ENCODE measurements at regions not wholly inside any gene's neighbourhood (a gene's known extent, or its start where the extent isn't known, plus 50 kb on each side); places are given as distances from the start of the nearest gene placed in this dataset.

DNA sequence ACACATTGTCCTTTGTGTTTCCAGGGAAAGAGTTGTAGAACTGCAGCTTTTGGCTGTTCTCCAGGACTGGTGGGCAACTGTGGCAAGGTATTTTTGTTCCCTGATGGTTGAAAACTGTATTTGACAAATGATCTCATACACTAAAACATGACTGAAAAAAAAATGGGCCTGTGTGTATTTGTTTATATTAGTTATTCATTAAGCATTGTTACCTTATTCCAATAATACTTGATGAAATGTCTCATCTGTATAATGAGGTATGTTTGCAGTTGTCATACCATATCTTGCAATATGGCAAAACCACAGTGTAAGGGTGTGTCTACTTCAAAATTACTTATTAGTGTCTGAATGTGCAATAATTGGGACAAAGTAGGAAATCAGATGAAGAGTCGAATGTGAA, 479.4 kb upstream of the NOVA1 start:
- no peak for TF ChIP-seq CEBPB (IDR thresholded peaks at IDR 0.05; ENCODE audit: low read depth, low read length)
- TF ChIP-seq, protein P1, sequence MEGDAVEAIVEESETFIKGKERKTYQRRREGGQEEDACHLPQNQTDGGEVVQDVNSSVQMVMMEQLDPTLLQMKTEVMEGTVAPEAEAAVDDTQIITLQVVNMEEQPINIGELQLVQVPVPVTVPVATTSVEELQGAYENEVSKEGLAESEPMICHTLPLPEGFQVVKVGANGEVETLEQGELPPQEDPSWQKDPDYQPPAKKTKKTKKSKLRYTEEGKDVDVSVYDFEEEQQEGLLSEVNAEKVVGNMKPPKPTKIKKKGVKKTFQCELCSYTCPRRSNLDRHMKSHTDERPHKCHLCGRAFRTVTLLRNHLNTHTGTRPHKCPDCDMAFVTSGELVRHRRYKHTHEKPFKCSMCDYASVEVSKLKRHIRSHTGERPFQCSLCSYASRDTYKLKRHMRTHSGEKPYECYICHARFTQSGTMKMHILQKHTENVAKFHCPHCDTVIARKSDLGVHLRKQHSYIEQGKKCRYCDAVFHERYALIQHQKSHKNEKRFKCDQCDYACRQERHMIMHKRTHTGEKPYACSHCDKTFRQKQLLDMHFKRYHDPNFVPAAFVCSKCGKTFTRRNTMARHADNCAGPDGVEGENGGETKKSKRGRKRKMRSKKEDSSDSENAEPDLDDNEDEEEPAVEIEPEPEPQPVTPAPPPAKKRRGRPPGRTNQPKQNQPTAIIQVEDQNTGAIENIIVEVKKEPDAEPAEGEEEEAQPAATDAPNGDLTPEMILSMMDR (conservative IDR thresholded peaks at IDR 0.05; ENCODE audit: low read depth, low read length): no peak

Measured in IMR-90 (cell line).